ENCODE measurements at regions not wholly inside any gene's neighbourhood (a gene's known extent, or its start where the extent isn't known, plus 50 kb on each side); places are given as distances from the start of the nearest gene placed in this dataset.

DNA sequence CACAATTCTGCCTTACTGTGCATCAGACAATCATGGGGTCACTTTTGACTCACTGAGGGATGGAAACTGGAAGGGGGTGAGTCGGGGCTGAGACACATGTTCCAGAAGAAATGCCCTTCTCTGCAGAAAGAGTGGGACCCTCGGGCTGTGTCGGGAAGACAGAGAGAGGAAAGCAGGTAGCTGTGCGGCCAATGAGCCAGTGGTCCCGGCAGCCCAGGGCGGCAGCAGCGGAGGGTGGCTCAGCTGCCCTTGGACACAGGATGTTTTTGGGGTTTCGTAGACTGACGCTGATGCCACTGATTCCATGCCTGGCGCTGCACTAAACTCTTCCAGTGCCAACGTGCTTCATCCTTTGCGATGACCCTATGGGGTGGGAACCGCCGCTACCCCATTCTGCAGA is 78.4 kb upstream of the PPP1R26 start:
- no peak for DNase-seq (ENCODE audit: low spot score in 2 of 2)
- Histone ChIP-seq H3K4me1 (no peaks in the 10 kb centered on the region), H3K4me3 (no peak overlapping the region), H3K27me3 (peaks cover 0 to 29% of the 10 kb centered on the region in 2 donors), H3K9me3 (peaks cover 6 to 7% of the 10 kb centered on the region in 2 donors), H3K36me3 (no peaks in the 10 kb centered on the region), H3K27ac (no peak overlapping the region)
- intact Hi-C loops (cut with DNase I; ENCODE audit: low total_unique reads), result loop anchor here (10.0 kb wide), 1 partner anchor 316 kb away; the partner anchor contains the start of gene OLFM1
- TF ChIP-seq, protein P1, sequence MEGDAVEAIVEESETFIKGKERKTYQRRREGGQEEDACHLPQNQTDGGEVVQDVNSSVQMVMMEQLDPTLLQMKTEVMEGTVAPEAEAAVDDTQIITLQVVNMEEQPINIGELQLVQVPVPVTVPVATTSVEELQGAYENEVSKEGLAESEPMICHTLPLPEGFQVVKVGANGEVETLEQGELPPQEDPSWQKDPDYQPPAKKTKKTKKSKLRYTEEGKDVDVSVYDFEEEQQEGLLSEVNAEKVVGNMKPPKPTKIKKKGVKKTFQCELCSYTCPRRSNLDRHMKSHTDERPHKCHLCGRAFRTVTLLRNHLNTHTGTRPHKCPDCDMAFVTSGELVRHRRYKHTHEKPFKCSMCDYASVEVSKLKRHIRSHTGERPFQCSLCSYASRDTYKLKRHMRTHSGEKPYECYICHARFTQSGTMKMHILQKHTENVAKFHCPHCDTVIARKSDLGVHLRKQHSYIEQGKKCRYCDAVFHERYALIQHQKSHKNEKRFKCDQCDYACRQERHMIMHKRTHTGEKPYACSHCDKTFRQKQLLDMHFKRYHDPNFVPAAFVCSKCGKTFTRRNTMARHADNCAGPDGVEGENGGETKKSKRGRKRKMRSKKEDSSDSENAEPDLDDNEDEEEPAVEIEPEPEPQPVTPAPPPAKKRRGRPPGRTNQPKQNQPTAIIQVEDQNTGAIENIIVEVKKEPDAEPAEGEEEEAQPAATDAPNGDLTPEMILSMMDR (IDR thresholded peaks at IDR 0.05), result no peak
- TF ChIP-seq POLR2A (IDR thresholded peaks at IDR 0.05), result no peak
- TF ChIP-seq POLR2AphosphoS5 (IDR thresholded peaks at IDR 0.05), result no peak

DNA sequence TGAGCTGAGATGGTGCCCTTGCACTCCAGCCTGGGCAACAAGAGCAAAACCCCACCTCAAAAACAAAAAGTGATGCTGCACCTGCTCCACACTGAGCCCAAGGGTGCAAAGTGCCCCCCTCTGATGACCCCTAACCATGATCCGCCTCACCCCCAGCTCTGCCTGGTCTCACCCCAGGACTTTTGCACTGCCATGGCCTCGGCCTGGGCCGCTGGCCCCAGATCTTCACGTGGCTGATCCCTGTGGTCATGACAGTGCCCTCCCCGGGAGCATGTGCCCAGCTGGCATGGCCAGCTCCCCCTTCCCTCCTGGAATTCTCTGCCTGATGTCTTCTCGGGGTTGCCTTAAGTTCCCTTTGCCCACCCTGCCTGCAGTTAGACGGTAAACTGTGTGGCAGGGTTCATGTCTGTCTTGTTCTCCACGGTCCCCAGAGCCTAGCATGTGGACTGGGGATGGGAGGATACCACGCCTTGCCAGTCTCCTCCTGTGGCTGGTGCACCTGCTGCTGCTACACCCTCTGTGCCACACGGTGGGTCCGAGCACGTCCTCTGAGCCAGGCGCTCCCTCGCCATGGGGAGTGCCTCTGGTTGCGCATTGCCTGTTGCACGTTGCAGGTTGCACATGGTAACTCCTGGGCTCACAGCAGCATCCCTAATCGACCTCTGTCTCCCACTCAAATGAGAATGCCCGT is 77.4 kb upstream of the PPP1R26 start:
- H3K36me3 ChIP-seq, result no peaks in the 10 kb centered on the region
- no peaks in the 10 kb centered on the region for H3K9me3 ChIP-seq
- no peak overlapping the region for H3K27ac ChIP-seq
- TF ChIP-seq, protein P1 (IDR thresholded peaks at IDR 0.05), result no peak
- TF ChIP-seq POLR2AphosphoS5 (IDR thresholded peaks at IDR 0.05) (no peak), POLR2A (IDR thresholded peaks at IDR 0.05) (no peak)
- H3K4me3 ChIP-seq, result no peak overlapping the region
- intact Hi-C loops (cut with DNase I; ENCODE audit: low total_unique reads), result loop anchor here (10.0 kb wide), 1 partner anchor 317 kb away; the partner anchor contains the start of gene OLFM1
- DNase-seq (ENCODE audit: low spot score in 2 of 2), result no peak
- H3K27me3 ChIP-seq, result peaks cover 0 to 29% of the 10 kb centered on the region in 2 donors
- H3K4me1 ChIP-seq, result no peaks in the 10 kb centered on the region

DNA sequence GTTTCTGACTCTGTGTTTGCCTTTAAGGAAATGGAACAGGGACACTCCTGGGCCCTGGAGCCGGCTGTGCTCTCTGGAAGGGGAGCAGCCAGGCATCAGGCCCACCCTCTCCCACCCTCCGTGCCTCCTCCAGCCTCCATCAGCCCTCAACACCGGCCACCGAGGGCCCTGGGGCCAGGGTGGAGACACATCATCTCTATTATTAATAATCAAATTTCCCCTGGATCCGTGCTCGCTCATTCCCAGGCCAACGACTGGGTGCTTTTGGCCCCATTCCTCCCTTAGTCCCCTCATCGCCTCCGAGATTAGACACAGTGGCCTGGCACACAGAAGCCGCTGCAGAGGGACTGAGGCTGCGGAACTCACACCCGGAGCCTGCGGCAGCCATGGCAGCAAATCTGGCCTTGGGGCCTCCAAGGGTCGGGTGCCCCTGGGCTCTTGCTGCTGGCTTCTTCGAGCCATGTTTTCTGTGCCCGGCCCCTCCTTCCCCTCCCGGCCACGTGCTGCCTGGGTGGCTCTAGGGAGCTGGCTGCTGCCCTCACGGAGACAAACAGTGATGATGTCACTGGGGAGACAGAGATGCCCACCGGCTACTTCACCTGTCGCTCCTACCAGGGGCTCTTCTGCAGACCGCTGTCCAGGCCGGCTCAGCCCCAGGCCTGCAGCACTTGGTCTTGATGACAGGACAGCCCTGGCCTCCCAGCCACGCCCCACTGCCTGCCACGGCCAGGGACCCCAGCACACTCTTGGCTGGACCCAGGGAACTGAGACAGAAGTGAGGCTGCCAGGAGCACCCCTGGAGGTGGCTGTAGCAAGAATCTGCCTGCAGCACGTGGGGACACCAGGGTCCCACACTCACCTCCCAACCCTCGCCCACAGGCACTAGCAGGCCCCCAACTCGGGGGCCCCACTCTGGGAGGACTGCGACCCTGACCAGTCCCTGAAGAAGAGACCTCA is 76.6 kb upstream of the PPP1R26 start:
- Histone ChIP-seq H3K27me3 (peaks cover 0 to 29% of the 10 kb centered on the region in 2 donors), H3K4me1 (no peaks in the 10 kb centered on the region), H3K36me3 (no peaks in the 10 kb centered on the region), H3K9me3 (no peaks in the 10 kb centered on the region), H3K4me3 (no peak overlapping the region), H3K27ac (no peak overlapping the region)
- no peak for DNase-seq (ENCODE audit: low spot score in 2 of 2)
- intact Hi-C loops (cut with DNase I; ENCODE audit: low total_unique reads), result loop anchor here (10.0 kb wide), 1 partner anchor 318 kb away; the partner anchor contains the start of gene OLFM1
- TF ChIP-seq POLR2AphosphoS5 (IDR thresholded peaks at IDR 0.05), result no peak
- TF ChIP-seq POLR2A (IDR thresholded peaks at IDR 0.05), result no peak
- TF ChIP-seq, protein P1 (IDR thresholded peaks at IDR 0.05), result no peak

DNA sequence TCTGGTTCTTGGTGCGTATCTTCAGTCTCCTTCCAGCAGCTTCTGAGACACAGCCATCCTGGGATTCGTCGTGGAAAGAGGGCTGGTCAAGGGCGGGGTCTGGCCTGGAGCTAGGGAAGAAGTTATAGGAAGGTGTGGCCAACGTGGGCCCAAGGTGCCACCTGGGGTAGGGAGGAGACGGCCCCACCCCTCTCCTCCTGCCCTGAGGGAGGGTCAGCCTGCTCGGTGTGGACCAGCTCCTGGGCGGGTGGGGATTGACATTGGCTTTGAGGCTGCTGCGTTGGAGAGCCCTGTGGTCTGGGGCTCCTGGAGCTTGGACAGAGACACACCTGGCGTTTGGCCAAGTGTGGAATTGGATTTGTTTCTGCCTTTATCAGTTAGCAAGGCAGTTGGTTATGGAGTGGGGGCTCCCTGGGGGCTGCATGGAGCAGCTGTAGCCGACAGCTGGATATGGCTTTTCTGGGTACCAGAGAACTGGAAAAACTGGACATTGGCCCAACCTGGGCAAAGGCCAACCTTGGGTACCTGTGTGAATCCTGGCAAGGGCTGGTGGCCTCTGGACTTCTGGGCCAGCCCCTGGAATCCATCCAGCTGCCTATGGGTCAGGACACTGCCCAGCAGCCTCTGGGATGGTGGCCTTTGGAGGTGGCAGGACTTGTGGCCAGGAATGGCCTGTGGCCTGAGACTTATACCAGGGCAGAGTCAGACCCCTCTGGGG is 75.7 kb upstream of the PPP1R26 start:
- Histone ChIP-seq H3K36me3 (no peaks in the 10 kb centered on the region), H3K27me3 (peaks cover 0 to 23% of the 10 kb centered on the region in 2 donors), H3K9me3 (no peaks in the 10 kb centered on the region), H3K4me3 (no peak overlapping the region), H3K27ac (no peak overlapping the region), H3K4me1 (no peaks in the 10 kb centered on the region)
- intact Hi-C loops (cut with DNase I; ENCODE audit: low total_unique reads), result loop anchor here (10.0 kb wide), 1 partner anchor 319 kb away; the partner anchor contains the start of gene OLFM1
- no peak for TF ChIP-seq POLR2A (IDR thresholded peaks at IDR 0.05)
- TF ChIP-seq POLR2AphosphoS5 (IDR thresholded peaks at IDR 0.05), result no peak
- TF ChIP-seq, protein P1 (IDR thresholded peaks at IDR 0.05), result no peak
- DNase-seq (ENCODE audit: low spot score in 2 of 2), result no peak

Measured in breast epithelium (tissue), 4 donors.